SU-DHL-6 (cell line): ENCODE measurements at regions not wholly inside any gene's neighbourhood (a gene's known extent, or its start where the extent isn't known, plus 50 kb on each side); places are given as distances from the start of the nearest gene placed in this dataset.
"Not testable (repeated sequence)": the region's sequence is repeated elsewhere in the genome, so short reads cannot be mapped to it uniquely, and the experiment has no call there.

Experiments used
- H2AFZ ChIP-seq: fragments of 200-600 bp; sonication (generic); 2 replicates; pipeline ENCODE4 v1.6.1; 2014; ENCODE audit warnings: low read depth, mild to moderate bottlenecking, moderate library complexity, mixed read lengths, antibody characterized with exemption, low read length; ENCODE audit not compliant: severe bottlenecking
- H3F3A ChIP-seq: fragments of 200-600 bp; shearing (Covaris generic); 2 replicates; pipeline ENCODE4 v1.6.0; 2016; ENCODE audit warnings: antibody characterized with exemption, mild to moderate bottlenecking; ENCODE audit not compliant: insufficient read depth
- H3K27ac ChIP-seq: fragments of 200-600 bp; sonication (generic); 2 replicates; pipeline ENCODE4 v1.5.1; 2016; ENCODE audit warnings: low read depth, mild to moderate bottlenecking, low read length, moderate library complexity, mixed read lengths
- H3K27me3 ChIP-seq: fragments of 200-600 bp; sonication (generic), shearing (Covaris generic); 2 replicates; pipeline ENCODE4 v1.6.0; 2014; ENCODE audit warnings: mild to moderate bottlenecking, low read length
- H3K36me3 ChIP-seq: fragments of 200-600 bp; sonication (generic); 2 replicates; pipeline ENCODE4 v1.6.1; 2014; ENCODE audit warnings: mild to moderate bottlenecking, low read length, mixed read lengths
- H3K4me2 ChIP-seq: fragments of 300-600, 200-600 bp; shearing (Covaris generic), sonication (generic); 2 replicates; pipeline ENCODE4 v1.6.0; 2014; ENCODE audit warnings: low read length, low read depth, mild to moderate bottlenecking; ENCODE audit not compliant: poor library complexity, severe bottlenecking
- H3K4me3 ChIP-seq: fragments of 200-600 bp; sonication (generic); 2 replicates; pipeline ENCODE4 v1.5.1; 2014; ENCODE audit warnings: antibody characterized with exemption, low read length, mild to moderate bottlenecking, mixed read lengths; ENCODE audit not compliant: insufficient read depth, poor library complexity, severe bottlenecking
- H3K79me2 ChIP-seq: fragments of 200-600 bp; sonication (generic); 2 replicates; pipeline ENCODE4 v1.6.1; 2014; ENCODE audit warnings: mild to moderate bottlenecking, low read length, moderate library complexity; ENCODE audit not compliant: insufficient read depth
- H3K9ac ChIP-seq: fragments of 200-600 bp; sonication (generic); 2 replicates; pipeline ENCODE4 v1.7.0; 2014; ENCODE audit warnings: mild to moderate bottlenecking, low read length
- H3K9me2 ChIP-seq: fragments of 200-600 bp; sonication (generic); replicated peaks from 2 replicates; pipeline ENCODE4 v1.6.1; 2014; ENCODE audit warnings: low read length; ENCODE audit not compliant: insufficient read depth
- H3K9me3 ChIP-seq: fragments of 200-600 bp; sonication (generic); 2 replicates; pipeline ENCODE4 v1.6.1; 2014; ENCODE audit warnings: low read length, mixed read lengths; ENCODE audit not compliant: insufficient read depth
- H4K20me1 ChIP-seq: fragments of 200-600 bp; sonication (generic); 2 replicates; pipeline ENCODE4 v1.6.1; 2014; ENCODE audit warnings: low read depth, mild to moderate bottlenecking, antibody characterized with exemption, low read length, moderate library complexity, mixed read lengths
- CTCF ChIP-seq: fragments of 200-600 bp; sonication (generic); IDR thresholded peaks from one replicate; pipeline ENCODE4 v1.5.1; 2017; ENCODE audit warnings: antibody characterized with exemption, mild to moderate bottlenecking, low read length, moderate library complexity; ENCODE audit not compliant: insufficient read depth, poor library complexity, severe bottlenecking
- EZH2phosphoT487 ChIP-seq: fragments of 200-600 bp; sonication (generic), shearing (Covaris generic); conservative IDR thresholded peaks from 2 replicates; pipeline ENCODE4 v1.6.1; 2018; ENCODE audit warnings: mild to moderate bottlenecking, antibody characterized with exemption, low read length, moderate library complexity, mixed read lengths

GRCh38 chr11:87889126-87889525, 286.1 kb downstream of the RAB38 start:
- Histone ChIP-seq H3K9me3 (no peaks in the 10 kb centered on the region), H3K27me3 (no peaks in the 10 kb centered on the region), H3F3A (no peaks in the 10 kb centered on the region), H4K20me1 (no peaks in the 10 kb centered on the region), H3K27ac (no peak overlapping the region), H3K4me2 (no peak overlapping the region), H3K79me2 (no peaks in the 10 kb centered on the region), H2AFZ (no peak overlapping the region), H3K4me3 (no peak overlapping the region), H3K9me2 (no peaks in the 10 kb centered on the region), H3K36me3 (no peaks in the 10 kb centered on the region), H3K9ac (no peak overlapping the region)
- TF ChIP-seq CTCF (no peak), EZH2phosphoT487 (no peak)

- H3K9ac ChIP-seq, H2AFZ ChIP-seq, H3K4me3 ChIP-seq, H3K9me2 ChIP-seq, H3K27ac ChIP-seq, H3K27me3 ChIP-seq, H3K79me2 ChIP-seq, H3K36me3 ChIP-seq, H3F3A ChIP-seq, H4K20me1 ChIP-seq, H3K4me2 ChIP-seq, H3K9me3 ChIP-seq: not testable (repeated sequence)
Measured at GRCh38 chr11:87885084-87885483, 290.2 kb downstream of the RAB38 start.

DNA sequence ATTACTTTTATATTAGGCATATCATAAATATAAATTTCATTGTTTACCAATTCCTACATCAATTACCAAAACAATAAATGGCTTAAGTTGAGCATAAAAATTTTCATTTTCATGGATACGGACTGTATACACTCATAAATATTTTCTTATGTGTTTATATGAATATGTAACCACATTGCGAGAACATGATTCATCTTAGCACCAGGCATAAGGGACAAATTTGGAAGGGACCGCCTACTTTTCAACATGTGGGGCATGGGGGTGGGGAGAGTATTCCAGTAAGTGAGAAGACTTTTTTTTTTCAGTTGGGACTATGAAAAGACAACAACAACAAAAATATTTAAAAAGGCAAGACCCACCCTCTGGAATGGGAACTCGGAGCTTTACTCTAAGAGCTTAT, 296.1 kb downstream of the RAB38 start:
- H3K27ac ChIP-seq, result no peak overlapping the region
- no peaks in the 10 kb centered on the region for H3K79me2 ChIP-seq
- no peak overlapping the region for H3K4me3 ChIP-seq
- H2AFZ ChIP-seq, result no peak overlapping the region
- H4K20me1 ChIP-seq, result no peaks in the 10 kb centered on the region
- no peaks in the 10 kb centered on the region for H3K9me3 ChIP-seq
- no peak overlapping the region for H3K4me2 ChIP-seq
- no peak overlapping the region for H3K9ac ChIP-seq
- no peaks in the 10 kb centered on the region for H3F3A ChIP-seq
- TF ChIP-seq CTCF (no peak), EZH2phosphoT487 (no peak)
- no peaks in the 10 kb centered on the region for H3K27me3 ChIP-seq
- no peaks in the 10 kb centered on the region for H3K9me2 ChIP-seq
- no peaks in the 10 kb centered on the region for H3K36me3 ChIP-seq

DNA sequence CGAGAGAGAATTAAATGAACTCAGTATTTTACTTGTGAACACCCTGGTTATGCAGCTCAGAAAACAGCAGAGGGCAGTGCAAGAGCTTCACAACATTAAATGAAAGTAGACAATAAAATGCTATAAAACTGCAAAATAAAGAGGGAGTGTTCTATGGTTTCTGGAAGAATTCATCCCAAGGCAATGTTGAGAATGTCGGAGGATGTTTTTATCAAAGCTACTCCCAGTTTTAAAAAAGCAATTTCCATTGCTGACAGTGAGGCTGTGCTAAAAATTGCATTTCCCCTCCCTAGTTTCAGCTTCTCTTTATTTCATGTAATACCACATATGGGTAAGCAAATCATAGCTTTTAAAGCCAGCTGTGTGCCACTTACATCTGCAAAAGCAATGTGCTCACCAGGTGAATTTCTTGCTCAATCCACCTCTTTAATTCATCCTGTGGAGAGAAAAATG, 296.8 kb downstream of the RAB38 start:
- no peak overlapping the region for H3K4me3 ChIP-seq
- no peaks in the 10 kb centered on the region for H3K9me2 ChIP-seq
- no peaks in the 10 kb centered on the region for H3K27me3 ChIP-seq
- no peaks in the 10 kb centered on the region for H4K20me1 ChIP-seq
- no peak overlapping the region for H3K27ac ChIP-seq
- H3K4me2 ChIP-seq, result no peak overlapping the region
- no peaks in the 10 kb centered on the region for H3F3A ChIP-seq
- no peaks in the 10 kb centered on the region for H3K36me3 ChIP-seq
- no peaks in the 10 kb centered on the region for H3K79me2 ChIP-seq
- no peaks in the 10 kb centered on the region for H3K9me3 ChIP-seq
- peak; percentile 41 for TF ChIP-seq CTCF
- TF ChIP-seq EZH2phosphoT487, result no peak
- no peak overlapping the region for H3K9ac ChIP-seq
- no peak overlapping the region for H2AFZ ChIP-seq
